PFSK-1 (cell line): ENCODE measurements at regions not wholly inside any gene's neighbourhood (a gene's known extent, or its start where the extent isn't known, plus 50 kb on each side); places are given as distances from the start of the nearest gene placed in this dataset.

Experiments used
- FOXP2 ChIP-seq: optimal IDR thresholded peaks from 2 replicates; pipeline ENCODE3; 2011; ENCODE audit warnings: borderline replicate concordance, control low read depth, inconsistent platforms; ENCODE audit not compliant: insufficient read depth; ENCODE audit errors: extremely low read length, extremely low read depth
- POLR2AphosphoS5 ChIP-seq: IDR thresholded peaks from 2 replicates; pipeline ENCODE4 v1.6.1; 2012; ENCODE audit warnings: low read depth, mild to moderate bottlenecking, control low read depth, low read length, moderate library complexity
- REST ChIP-seq, 2 experiments: IDR thresholded peaks; 2 replicates each; pipeline versions ENCODE4 v1.6.1 to v1.8.0; 2011 to 2012; ENCODE audit warnings: low read depth in 2 of 2, low read length in 2 of 2, control low read depth in 1 of 2, inconsistent platforms in 1 of 2, mild to moderate bottlenecking in 1 of 2, moderate library complexity in 1 of 2; ENCODE audit not compliant: insufficient read depth in 1 of 2
- SIN3A ChIP-seq: IDR thresholded peaks from 2 replicates; pipeline ENCODE4 v1.6.1; 2012; ENCODE audit warnings: mild to moderate bottlenecking, low read length, moderate library complexity, borderline replicate concordance; ENCODE audit not compliant: insufficient read depth
- TAF1 ChIP-seq: IDR thresholded peaks from 2 replicates; pipeline ENCODE4 v1.6.1; 2012; ENCODE audit warnings: low read length, control low read depth, borderline replicate concordance; ENCODE audit not compliant: insufficient read depth

- TF ChIP-seq FOXP2: no peak
Measured at GRCh38 chr4:14880805-14881204, 121.5 kb upstream of the CPEB2 start.

GRCh38 chr4:14883166-14883565 lies 119.1 kb upstream of the CPEB2 start:
- TF ChIP-seq TAF1: no peak
- TF ChIP-seq SIN3A: no peak
- TF ChIP-seq POLR2AphosphoS5: no peak
- TF ChIP-seq FOXP2: no peak
- no peak for TF ChIP-seq REST (IDR thresholded peaks at IDR 0.05; ENCODE audit: insufficient read depth in 1 of 2, low read depth in 2 of 2, low read length in 2 of 2)

GRCh38 chr4:14883661-14884060 lies 118.6 kb upstream of the CPEB2 start:
- TF ChIP-seq TAF1: no peak
- no peak for TF ChIP-seq REST (IDR thresholded peaks at IDR 0.05; ENCODE audit: insufficient read depth in 1 of 2, low read depth in 2 of 2, low read length in 2 of 2)
- no peak for TF ChIP-seq POLR2AphosphoS5
- TF ChIP-seq FOXP2: no peak
- no peak for TF ChIP-seq SIN3A

- TF ChIP-seq SIN3A (no peak), POLR2AphosphoS5 (no peak), FOXP2 (no peak), REST (IDR thresholded peaks at IDR 0.05; ENCODE audit: insufficient read depth in 1 of 2, low read depth in 2 of 2, low read length in 2 of 2) (no peak), TAF1 (no peak)
Measured at GRCh38 chr4:14887842-14888433, 114.3 kb upstream of the CPEB2 start.

GRCh38 chr4:14888790-14889572 lies 113.3 kb upstream of the CPEB2 start:
- TF ChIP-seq REST (IDR thresholded peaks at IDR 0.05; ENCODE audit: insufficient read depth in 1 of 2, low read depth in 2 of 2, low read length in 2 of 2): no peak
- no peak for TF ChIP-seq POLR2AphosphoS5
- TF ChIP-seq FOXP2: no peak
- no peak for TF ChIP-seq SIN3A
- TF ChIP-seq TAF1: no peak
